ENCODE measurements at regions not wholly inside any gene's neighbourhood (a gene's known extent, or its start where the extent isn't known, plus 50 kb on each side); places are given as distances from the start of the nearest gene placed in this dataset.
"Not testable (repeated sequence)": the region's sequence is repeated elsewhere in the genome, so short reads cannot be mapped to it uniquely, and the experiment has no call there.

- not testable (repeated sequence) for DNase-seq
These were observed 88.5 kb upstream of the RANBP6 start for GRCh38 chr9:6103911-6104310.

GRCh38 chr9:6102336-6102987 is 87.0 kb upstream of the RANBP6 start:
- DNase-seq = not testable (repeated sequence)

DNA sequence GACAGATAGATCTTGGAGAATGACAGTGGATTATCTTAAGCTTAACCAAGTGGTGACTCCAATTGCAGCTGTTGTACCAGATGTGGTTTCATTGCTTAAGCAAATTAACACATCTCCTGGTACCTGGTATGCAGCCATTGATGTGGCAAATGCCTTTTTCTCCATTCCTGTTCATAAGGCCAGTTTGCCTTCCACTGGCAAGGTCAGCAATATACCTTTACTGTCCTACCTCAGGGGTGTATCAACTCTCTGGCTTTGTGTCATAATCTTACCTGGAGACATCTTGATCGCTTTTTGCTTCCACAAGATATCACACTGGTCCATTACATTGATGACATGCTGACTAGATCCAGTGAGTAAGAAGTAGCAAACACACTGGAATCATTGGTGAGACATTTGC is 86.3 kb upstream of the RANBP6 start:
- not testable (repeated sequence) for DNase-seq

GRCh38 chr9:6099346-6099745 is 83.9 kb upstream of the RANBP6 start:
- peak; percentile 4 for DNase-seq

GRCh38 chr9:6098431-6098830 is 83.0 kb upstream of the RANBP6 start:
- no peak for DNase-seq

DNA sequence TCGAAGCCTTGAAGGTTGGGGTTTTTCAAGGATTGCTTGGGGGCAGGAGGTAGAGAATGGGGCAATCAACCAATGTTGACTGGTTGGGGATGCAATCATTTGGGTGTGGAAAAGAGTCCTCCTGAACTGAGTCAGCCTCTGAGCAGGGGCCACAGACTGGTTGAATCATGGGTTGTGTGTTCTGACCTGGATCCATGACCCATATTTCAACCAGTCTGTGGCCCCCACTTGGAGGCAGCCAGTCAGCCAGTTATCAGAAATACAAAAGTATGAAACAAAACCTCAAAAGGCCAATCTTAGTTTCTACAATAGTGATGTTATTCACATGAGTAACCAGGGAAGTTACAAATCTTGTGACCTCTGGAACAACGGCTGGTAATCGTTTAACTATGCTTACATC is 81.4 kb upstream of the RANBP6 start:
- DNase-seq = peak; percentile 62

GRCh38 chr9:6090277-6091210 is 75.1 kb upstream of the RANBP6 start:
- no peak for DNase-seq

DNA sequence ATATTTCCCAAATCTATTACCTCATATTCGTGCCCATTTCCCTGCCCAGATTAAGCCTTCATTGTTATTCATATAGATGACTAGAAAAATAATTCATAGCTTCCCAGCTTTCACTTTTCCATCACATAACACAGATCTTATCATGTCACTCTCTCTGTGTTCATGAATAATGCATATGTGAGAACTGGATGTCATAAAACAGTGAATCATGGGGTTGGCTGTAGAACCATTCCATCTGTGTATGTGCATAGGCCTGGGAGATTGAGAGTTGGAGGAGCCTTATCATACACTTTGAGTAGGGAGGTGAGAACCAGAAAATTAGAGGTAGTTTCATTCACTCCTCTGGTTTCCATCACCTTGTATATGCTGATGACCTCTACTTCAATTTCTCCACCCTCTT is 73.9 kb upstream of the RANBP6 start:
- no peak for DNase-seq

GRCh38 chr9:6086006-6086655 is 70.7 kb upstream of the RANBP6 start:
- DNase-seq = no peak

GRCh38 chr9:6080154-6080716 is 64.8 kb upstream of the RANBP6 start:
- DNase-seq = peak; percentile 88

DNA sequence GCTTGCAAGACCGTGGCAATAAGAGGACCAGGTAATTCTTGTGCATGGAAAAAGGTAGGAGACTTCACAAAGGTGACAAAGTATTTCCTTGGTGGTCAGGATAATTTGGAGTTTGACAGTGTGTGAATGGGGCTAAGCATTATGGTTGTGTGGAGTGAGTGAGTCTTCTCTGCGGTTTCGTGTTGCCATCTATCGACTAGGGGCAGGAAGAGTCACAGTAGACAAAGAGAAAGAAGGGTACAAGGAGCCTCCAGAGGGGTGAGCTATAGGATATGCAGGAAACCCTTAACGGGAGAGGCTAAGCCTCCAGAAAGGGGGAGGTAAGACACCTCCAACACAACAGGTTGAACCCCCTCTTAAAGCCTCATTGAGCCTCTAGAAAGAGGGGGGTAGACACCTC is 64.0 kb upstream of the RANBP6 start:
- no peak for DNase-seq

- no peak for DNase-seq
These were observed 63.1 kb upstream of the RANBP6 start for GRCh38 chr9:6078382-6079105.

- peak; percentile 4 for DNase-seq
These were observed 61.4 kb upstream of the RANBP6 start for GRCh38 chr9:6076851-6077250.

DNA sequence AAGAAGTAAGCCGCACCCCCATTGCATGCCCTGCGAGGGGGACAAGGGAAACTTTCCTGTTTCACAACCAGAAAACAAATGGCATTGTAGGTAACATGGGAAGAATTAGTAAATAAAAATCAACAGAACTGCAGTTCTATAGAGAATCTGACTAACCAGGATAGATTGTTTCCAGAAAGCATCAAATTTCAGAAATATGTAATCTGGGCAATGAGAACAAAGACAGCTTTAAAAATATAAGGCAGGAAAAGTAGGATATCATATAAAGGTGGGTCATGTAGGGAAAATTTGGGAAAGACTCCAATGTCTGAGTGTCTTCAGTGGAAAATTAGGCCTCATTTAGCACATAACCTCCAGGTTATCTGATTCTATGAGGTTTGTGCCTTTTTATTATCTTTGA is 58.3 kb upstream of the RANBP6 start:
- no peak for DNase-seq

DNA sequence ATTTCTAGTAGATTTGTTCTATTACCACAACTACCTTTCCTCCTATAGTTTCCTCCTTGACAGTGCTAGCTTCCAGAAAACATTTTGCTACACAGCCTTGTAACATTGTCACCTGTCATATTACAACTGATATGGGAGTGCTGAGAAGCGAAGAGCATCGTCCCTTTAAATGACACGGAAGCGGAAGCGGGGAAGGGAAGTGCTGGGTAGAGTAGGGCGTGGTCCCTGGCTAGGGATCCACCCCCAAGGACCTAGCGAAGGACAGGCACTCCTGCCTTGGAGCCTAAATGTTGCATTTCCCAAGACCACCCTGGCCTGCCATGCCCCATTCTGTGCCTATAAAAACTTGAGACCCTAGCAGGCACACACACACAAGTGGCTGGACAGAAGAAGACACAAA is 57.4 kb upstream of the RANBP6 start:
- DNase-seq = no peak

- no peak for DNase-seq
These were observed 57.0 kb upstream of the RANBP6 start for GRCh38 chr9:6072453-6072852.

- DNase-seq = no peak
These were observed 53.6 kb upstream of the RANBP6 start for GRCh38 chr9:6068983-6069382.

DNA sequence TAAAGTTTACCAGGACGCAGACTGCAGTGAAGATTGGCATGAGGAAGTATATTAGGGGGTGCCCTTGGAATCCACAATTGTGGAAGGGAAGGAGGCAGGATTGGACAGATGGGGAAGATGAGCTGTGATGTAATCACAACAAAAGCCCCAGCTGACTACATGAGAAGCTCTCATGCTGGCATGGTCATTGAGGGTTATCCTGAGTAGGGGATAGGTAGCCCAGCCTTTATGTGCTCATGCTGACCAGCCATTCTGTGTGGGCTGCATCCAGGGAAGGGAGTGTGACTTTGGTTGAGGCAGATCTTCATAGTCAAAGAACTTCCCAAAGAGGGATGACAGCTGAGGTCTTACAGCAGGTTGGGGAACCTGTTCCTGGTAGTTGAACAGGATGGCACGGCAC is 52.0 kb upstream of the RANBP6 start:
- no peak for DNase-seq
